ENCODE measurements at regions not wholly inside any gene's neighbourhood (a gene's known extent, or its start where the extent isn't known, plus 50 kb on each side); places are given as distances from the start of the nearest gene placed in this dataset.
A peak's percentile ranks its signal among the peaks of the same experiment; 100 is the strongest.
"Not testable (repeated sequence)": the region's sequence is repeated elsewhere in the genome, so short reads cannot be mapped to it uniquely, and the experiment has no call there.

- DNase-seq, result peak in 1 of 2 donors; percentile 48
Observed at GRCh38 chr12:124379938-124380754, 85.3 kb downstream of the RFLNA start.

GRCh38 chr12:124379379-124379937, 84.6 kb downstream of the RFLNA start:
- no peak for DNase-seq

- DNase-seq, result no peak
Observed at GRCh38 chr12:124378926-124379325, 84.0 kb downstream of the RFLNA start.

- DNase-seq, result no peak
Observed at GRCh38 chr12:124377981-124378509, 83.2 kb downstream of the RFLNA start.

GRCh38 chr12:124376435-124376834, 81.5 kb downstream of the RFLNA start:
- no peak for DNase-seq

- no peak for DNase-seq
Observed at GRCh38 chr12:124375789-124376175, 80.9 kb downstream of the RFLNA start.

GRCh38 chr12:124375141-124375788, 80.4 kb downstream of the RFLNA start:
- no peak for DNase-seq

- no peak for DNase-seq
Observed at GRCh38 chr12:124374567-124374966, 79.7 kb downstream of the RFLNA start.

GRCh38 chr12:124374147-124374546, 79.3 kb downstream of the RFLNA start:
- no peak for DNase-seq

GRCh38 chr12:124373701-124374100, 78.8 kb downstream of the RFLNA start:
- DNase-seq, result not testable (repeated sequence)

- DNase-seq, result no peak
Observed at GRCh38 chr12:124372831-124373230, 77.9 kb downstream of the RFLNA start.

- DNase-seq, result no peak
Observed at GRCh38 chr12:124371970-124372555, 77.2 kb downstream of the RFLNA start.

GRCh38 chr12:124371366-124371765, 76.5 kb downstream of the RFLNA start:
- no peak for DNase-seq

- DNase-seq, result no peak
Observed at GRCh38 chr12:124370851-124371250, 76.0 kb downstream of the RFLNA start.

- DNase-seq, result no peak
Observed at GRCh38 chr12:124370384-124370783, 75.5 kb downstream of the RFLNA start.

GRCh38 chr12:124369827-124370378, 75.0 kb downstream of the RFLNA start:
- DNase-seq, result no peak

GRCh38 chr12:124369055-124369826, 74.3 kb downstream of the RFLNA start:
- DNase-seq, result no peak

- no peak for DNase-seq
Observed at GRCh38 chr12:124368421-124369032, 73.6 kb downstream of the RFLNA start.

GRCh38 chr12:124365726-124366430, 71.0 kb downstream of the RFLNA start:
- no peak for DNase-seq
